ENCODE measurements at regions not wholly inside any gene's neighbourhood (a gene's known extent, or its start where the extent isn't known, plus 50 kb on each side); places are given as distances from the start of the nearest gene placed in this dataset.

DNA sequence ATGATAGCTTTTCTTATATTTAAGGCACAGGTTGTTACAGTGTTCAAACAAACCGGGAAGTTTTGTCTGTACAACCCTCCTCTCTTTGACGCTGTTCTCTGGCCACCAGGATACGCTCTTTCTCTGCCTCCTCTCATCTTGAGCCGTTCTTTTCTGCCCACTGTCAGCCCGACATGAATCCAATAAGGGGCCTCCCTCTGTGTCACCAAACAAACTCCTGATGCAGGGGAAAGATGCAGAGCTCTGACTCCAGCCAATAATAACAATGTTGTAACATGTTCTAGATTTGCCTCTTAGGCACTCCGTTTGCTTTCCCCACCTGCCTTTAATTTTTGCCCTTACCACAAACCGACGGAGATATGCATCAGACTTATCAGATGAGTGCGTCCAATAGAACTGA, 449.3 kb downstream of the SLC4A3 start:
- Mint-ChIP-seq H3K4me3 (no peak overlapping the region), H3K4me1 (ENCODE audit: low read depth) (no peaks in the 10 kb centered on the region), H3K9me3 (no peaks in the 10 kb centered on the region), H3K27ac (no peak overlapping the region), H3K36me3 (ENCODE audit: low read depth) (no peaks in the 10 kb centered on the region), H3K27me3 (ENCODE audit: low read depth) (no peaks in the 10 kb centered on the region)

DNA sequence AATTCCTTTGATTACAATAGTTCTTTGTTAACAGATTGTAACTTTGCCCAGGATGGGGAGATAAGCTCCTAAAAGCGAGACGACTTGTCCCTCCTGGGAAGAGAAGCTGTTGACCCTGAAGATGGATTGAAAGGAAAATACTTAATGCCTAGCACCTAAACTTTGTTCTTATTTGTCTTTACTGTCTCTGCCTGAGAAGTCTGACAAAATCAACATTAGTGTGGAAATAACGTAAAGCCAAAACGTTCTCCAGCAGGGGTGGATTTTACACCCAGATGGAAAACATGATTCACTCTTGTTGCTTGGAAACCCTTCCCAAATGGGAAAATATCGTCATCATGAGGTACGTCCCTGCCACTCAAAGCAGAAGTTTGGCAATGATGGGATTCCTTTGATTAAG, 450.1 kb downstream of the SLC4A3 start:
- Mint-ChIP-seq H3K36me3 (ENCODE audit: low read depth) (no peaks in the 10 kb centered on the region), H3K4me1 (ENCODE audit: low read depth) (no peaks in the 10 kb centered on the region), H3K27me3 (ENCODE audit: low read depth) (no peaks in the 10 kb centered on the region), H3K4me3 (no peak overlapping the region), H3K27ac (no peak overlapping the region), H3K9me3 (no peaks in the 10 kb centered on the region)

DNA sequence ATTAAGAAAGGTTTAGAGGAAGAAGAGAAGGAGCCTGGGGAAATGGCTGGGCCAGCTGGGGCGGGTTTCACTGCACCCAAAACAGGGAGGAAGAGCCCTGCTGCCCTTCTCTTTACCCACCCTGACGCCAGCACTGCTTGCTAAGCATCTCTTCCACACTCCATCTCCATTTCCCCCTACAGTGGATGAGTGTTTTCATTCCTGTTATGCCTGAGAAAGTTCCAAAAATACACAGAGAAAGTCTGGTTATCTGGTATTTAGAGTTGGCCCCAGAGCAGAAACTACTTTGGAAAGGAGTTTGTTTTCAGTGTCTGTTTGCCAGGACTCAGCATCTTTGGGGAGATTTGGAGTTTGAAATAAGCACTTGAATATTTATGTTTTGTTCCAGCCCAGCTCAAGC, 451.0 kb downstream of the SLC4A3 start:
- H3K27me3 Mint-ChIP-seq (ENCODE audit: low read depth) = no peaks in the 10 kb centered on the region
- H3K9me3 Mint-ChIP-seq = no peaks in the 10 kb centered on the region
- no peaks in the 10 kb centered on the region for H3K4me1 Mint-ChIP-seq (ENCODE audit: low read depth)
- H3K36me3 Mint-ChIP-seq (ENCODE audit: low read depth) = no peaks in the 10 kb centered on the region
- no peak overlapping the region for H3K4me3 Mint-ChIP-seq
- no peak overlapping the region for H3K27ac Mint-ChIP-seq

DNA sequence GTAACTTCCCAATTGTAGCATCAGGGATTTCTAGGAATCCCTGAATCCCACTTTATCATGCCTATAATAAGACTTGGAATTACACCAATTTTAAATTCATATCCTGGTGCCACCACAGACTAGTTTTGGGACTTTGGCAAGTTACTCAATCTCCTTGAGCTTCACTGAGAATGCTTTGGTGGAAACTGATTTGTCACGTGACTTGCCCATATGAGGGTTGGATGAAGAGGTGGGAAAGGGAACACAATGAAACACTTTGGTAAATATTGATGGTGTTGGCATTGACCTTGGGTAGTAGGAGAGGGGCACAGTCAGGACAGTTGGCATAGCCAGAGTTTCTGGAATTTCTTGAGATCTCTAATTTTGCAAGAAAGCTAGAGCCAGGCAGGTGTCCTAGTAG, 452.2 kb downstream of the SLC4A3 start:
- H3K36me3 Mint-ChIP-seq (ENCODE audit: low read depth) = no peaks in the 10 kb centered on the region

DNA sequence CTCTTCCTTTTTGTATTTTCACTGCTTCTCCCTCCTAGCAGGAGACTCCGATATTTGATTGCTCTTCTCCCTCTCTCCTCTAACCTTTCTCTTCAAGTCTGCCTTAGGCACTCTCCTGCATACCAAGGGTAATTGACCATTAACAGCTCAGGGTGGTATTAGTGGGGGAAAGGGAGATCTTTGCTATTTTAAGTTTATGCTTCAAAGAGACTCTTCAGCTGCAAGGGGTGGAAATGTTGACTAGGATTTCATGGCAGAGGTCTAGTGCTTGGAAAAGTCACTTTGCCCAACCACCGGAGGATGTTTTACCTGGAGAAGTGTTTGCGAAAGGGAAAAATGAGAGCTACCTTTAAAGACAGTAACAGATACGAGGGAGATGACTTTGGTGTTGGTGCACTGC, 453.7 kb downstream of the SLC4A3 start:
- Mint-ChIP-seq H3K36me3 (ENCODE audit: low read depth) (no peaks in the 10 kb centered on the region), H3K27me3 (ENCODE audit: low read depth) (no peaks in the 10 kb centered on the region), H3K9me3 (no peaks in the 10 kb centered on the region), H3K4me1 (ENCODE audit: low read depth) (no peaks in the 10 kb centered on the region), H3K27ac (no peak overlapping the region), H3K4me3 (no peak overlapping the region)

More for the DNA sequence above, 452.2 kb downstream of the SLC4A3 start:
- no peaks in the 10 kb centered on the region for H3K4me1 Mint-ChIP-seq (ENCODE audit: low read depth)
- H3K4me3 Mint-ChIP-seq = no peak overlapping the region
- H3K27me3 Mint-ChIP-seq (ENCODE audit: low read depth) = no peaks in the 10 kb centered on the region
- no peaks in the 10 kb centered on the region for H3K9me3 Mint-ChIP-seq
- H3K27ac Mint-ChIP-seq = no peak overlapping the region

DNA sequence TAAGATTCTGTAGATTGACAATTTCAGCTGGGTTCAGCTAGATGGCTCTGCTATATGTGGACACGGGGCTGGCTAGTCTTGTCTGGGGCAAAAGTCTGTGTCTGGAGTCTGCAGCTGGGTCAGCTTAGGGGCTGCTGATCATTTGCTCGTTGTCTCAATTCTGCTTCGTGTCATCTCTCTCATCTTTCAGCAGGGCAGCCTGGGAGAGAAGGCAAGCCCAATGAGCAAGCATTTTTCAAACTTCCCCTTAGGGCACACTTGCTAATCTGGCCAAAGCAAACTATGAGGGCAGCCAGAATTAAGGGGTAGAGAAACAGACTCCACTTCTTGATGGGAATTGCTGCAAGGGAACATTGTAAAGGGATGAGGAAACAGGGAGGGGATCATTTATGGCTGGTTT, 462.6 kb downstream of the SLC4A3 start:
- Mint-ChIP-seq H3K4me3 (no peak overlapping the region), H3K27me3 (ENCODE audit: low read depth) (peaks cover 3% of the 10 kb centered on the region), H3K9me3 (no peaks in the 10 kb centered on the region), H3K27ac (no peak overlapping the region), H3K36me3 (ENCODE audit: low read depth) (no peaks in the 10 kb centered on the region), H3K4me1 (ENCODE audit: low read depth) (no peaks in the 10 kb centered on the region)

DNA sequence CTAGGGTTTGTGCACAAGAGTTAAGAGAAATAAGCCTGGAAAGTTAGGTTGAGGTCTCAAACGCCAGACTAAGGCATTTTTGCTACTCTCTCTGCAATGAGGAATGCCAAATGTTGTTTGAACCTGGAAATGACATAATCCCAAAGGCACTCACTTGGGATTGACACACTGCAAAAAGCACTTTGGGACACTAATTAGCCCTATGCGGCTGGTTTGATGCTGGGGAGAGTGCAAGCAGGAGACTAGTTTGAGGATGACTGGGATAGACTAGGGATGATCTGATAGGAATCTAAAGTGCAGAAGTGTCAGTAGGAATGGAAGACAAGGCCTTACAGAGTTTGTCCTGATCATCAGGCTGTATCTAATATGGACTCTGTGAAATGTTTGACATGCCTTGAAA, 469.0 kb downstream of the SLC4A3 start:
- Mint-ChIP-seq H3K36me3 (ENCODE audit: low read depth) (no peaks in the 10 kb centered on the region), H3K4me1 (ENCODE audit: low read depth) (no peaks in the 10 kb centered on the region), H3K4me3 (no peak overlapping the region), H3K27ac (no peak overlapping the region), H3K27me3 (ENCODE audit: low read depth) (peaks cover 3% of the 10 kb centered on the region), H3K9me3 (no peaks in the 10 kb centered on the region)

DNA sequence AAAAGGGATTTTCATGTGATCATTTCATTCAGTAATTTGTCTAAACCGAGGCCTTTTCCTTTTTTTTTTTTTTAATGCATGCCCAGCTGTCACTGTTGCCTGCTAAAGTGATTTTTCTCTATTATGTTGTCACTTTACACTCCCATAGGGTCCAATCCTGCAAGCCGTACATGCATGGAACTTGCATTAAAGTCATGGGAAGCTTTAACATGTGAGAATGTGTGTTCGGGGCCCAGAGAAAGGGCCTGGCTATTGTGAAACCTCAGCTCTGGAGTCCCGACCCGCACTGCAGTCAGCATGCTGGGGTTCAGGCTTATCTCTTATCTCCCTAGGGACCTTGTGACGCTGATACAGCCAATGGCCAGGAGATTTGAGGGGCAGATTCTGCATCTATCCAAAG, 474.6 kb downstream of the SLC4A3 start:
- Mint-ChIP-seq H3K27me3 (ENCODE audit: low read depth) (no peaks in the 10 kb centered on the region), H3K4me1 (ENCODE audit: low read depth) (no peaks in the 10 kb centered on the region), H3K9me3 (no peaks in the 10 kb centered on the region), H3K4me3 (no peak overlapping the region), H3K36me3 (ENCODE audit: low read depth) (no peaks in the 10 kb centered on the region), H3K27ac (no peak overlapping the region)

DNA sequence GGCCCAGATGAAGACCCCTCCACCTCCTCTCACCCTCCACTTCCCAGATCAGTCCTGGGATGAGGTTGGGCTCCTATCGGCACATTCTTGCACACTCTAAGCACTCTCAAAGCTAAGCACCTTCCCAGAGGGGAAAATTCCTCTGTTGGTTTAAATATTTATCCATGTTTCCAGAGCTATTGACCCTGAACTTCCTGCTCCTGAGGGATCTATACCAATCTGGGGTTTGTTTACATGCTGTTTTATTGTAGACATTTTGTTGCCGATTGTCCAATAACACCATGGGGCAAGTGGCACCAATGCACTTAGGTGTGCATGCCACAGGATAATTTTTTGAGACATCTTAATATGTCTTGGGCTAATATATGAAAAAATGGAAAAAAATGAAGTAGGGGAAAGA, 476.2 kb downstream of the SLC4A3 start:
- H3K4me1 Mint-ChIP-seq (ENCODE audit: low read depth) = no peaks in the 10 kb centered on the region
- no peaks in the 10 kb centered on the region for H3K36me3 Mint-ChIP-seq (ENCODE audit: low read depth)
- no peaks in the 10 kb centered on the region for H3K27me3 Mint-ChIP-seq (ENCODE audit: low read depth)
- H3K27ac Mint-ChIP-seq = no peak overlapping the region
- no peaks in the 10 kb centered on the region for H3K9me3 Mint-ChIP-seq
- H3K4me3 Mint-ChIP-seq = no peak overlapping the region

DNA sequence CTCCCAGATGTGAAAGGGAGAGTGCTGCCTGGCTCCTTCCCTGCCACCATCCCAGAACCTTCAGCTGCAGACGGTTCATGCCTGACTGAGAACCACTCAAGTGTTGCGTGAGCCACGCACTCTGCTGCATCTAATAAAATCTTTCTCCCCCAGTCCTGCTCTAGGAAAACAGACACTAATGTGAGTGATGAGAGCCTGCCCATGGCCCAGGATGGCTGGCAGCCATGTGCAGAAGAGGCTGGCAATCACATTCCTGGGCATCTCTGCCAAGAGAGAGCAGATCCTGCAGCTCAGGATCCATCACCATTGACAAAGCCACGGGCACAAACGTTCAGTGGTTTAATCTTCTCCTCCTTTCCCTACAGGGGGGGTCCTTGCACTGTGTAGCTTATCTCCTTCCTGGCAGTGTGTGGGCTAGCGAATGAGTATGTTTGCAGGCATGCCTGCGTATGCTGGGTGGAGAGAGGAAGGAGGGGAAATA, 477.5 kb downstream of the SLC4A3 start:
- no peaks in the 10 kb centered on the region for H3K9me3 Mint-ChIP-seq
- H3K27ac Mint-ChIP-seq = no peak overlapping the region
- no peaks in the 10 kb centered on the region for H3K27me3 Mint-ChIP-seq (ENCODE audit: low read depth)
- no peaks in the 10 kb centered on the region for H3K36me3 Mint-ChIP-seq (ENCODE audit: low read depth)
- H3K4me1 Mint-ChIP-seq (ENCODE audit: low read depth) = no peaks in the 10 kb centered on the region
- no peak overlapping the region for H3K4me3 Mint-ChIP-seq

DNA sequence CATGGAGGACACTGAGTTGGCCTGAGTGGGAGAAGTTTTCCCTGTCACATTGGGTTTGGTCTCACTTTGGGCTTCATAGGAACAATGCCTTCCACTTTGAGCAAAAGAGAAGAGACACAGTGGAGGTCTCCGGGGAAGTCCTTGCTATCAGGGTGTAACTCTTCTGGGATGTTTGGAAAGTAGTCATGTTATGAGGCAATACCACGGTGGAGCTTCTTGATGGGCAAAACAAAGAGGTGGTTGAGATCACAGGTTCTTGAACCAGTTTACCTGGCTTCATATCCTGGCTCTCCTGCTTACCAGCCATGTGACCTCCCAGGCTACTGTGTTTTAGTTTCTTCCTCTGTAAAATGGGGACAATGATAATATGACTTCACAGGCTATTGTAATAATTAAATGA, 478.6 kb downstream of the SLC4A3 start:
- Mint-ChIP-seq H3K27me3 (ENCODE audit: low read depth) (no peaks in the 10 kb centered on the region), H3K27ac (no peak overlapping the region), H3K4me3 (no peak overlapping the region), H3K9me3 (no peaks in the 10 kb centered on the region), H3K36me3 (ENCODE audit: low read depth) (no peaks in the 10 kb centered on the region), H3K4me1 (ENCODE audit: low read depth) (no peaks in the 10 kb centered on the region)

DNA sequence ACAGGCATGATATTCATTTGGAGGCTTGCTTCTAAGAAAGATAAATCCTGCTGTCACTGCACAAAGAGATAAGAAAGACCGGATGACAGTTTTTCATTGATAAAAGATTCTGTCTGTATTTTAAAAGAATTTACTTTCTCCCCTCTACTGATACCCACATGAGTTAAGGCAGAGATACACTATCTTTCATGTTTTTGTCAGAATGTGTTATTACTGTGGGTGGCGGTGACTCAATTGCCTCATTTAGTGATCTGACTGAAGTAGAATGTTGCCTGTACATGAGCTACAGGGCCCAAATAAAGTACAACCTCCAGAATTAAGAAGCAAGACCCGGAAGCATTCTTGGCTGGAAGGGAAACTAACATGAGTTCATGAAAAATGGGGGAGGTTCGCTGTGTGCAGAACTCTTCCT, 480.0 kb downstream of the SLC4A3 start:
- no peaks in the 10 kb centered on the region for H3K27me3 Mint-ChIP-seq (ENCODE audit: low read depth)
- H3K9me3 Mint-ChIP-seq = no peaks in the 10 kb centered on the region
- H3K4me1 Mint-ChIP-seq (ENCODE audit: low read depth) = no peaks in the 10 kb centered on the region
- no peaks in the 10 kb centered on the region for H3K36me3 Mint-ChIP-seq (ENCODE audit: low read depth)
- H3K27ac Mint-ChIP-seq = no peak overlapping the region
- no peak overlapping the region for H3K4me3 Mint-ChIP-seq

DNA sequence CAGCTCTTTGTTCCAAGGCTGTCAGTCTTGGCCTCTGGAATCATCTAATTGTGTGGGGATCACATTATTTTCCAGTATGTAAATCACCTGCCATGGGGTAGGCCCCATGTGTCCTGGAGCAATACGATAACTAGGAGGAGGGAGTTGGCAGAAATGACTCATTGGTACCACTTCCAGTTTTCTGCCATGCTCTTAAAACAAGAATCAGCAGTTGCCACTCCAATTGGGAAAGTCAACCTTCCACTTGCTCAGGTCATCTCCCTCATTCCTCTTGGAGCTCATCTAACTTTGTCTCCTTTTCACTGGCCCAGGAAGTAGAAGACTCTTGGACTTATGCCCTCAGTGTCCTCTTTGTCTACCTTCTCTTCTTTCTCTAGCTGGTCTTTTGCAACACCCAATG, 487.0 kb downstream of the SLC4A3 start:
- Mint-ChIP-seq H3K27me3 (ENCODE audit: low read depth) (no peaks in the 10 kb centered on the region), H3K4me3 (no peak overlapping the region)

DNA sequence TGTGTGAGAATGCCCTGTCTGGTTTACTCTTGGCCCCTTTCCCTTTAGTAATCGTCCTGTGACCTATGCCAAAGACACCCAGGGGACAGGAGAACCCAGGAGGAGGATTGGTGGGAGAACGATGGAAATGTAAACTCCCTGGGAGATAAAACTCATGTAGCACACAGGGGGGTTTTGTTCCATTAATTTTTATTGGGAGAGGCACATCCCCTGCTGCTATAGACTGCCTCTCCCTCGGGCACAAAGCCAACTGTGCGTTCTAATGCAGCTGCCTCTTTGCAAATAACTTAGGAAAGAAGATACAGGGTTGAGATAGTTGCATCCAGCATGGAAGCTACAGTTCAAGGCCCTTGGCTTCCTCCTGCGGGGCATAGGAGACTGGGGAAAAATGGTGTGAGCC, 489.6 kb downstream of the SLC4A3 start:
- no peaks in the 10 kb centered on the region for H3K27me3 Mint-ChIP-seq (ENCODE audit: low read depth)
- no peaks in the 10 kb centered on the region for H3K4me1 Mint-ChIP-seq (ENCODE audit: low read depth)
- H3K4me3 Mint-ChIP-seq = no peak overlapping the region
- peaks cover 5% of the 10 kb centered on the region for H3K9me3 Mint-ChIP-seq
- no peaks in the 10 kb centered on the region for H3K36me3 Mint-ChIP-seq (ENCODE audit: low read depth)
- no peak overlapping the region for H3K27ac Mint-ChIP-seq

More for the DNA sequence above, 487.0 kb downstream of the SLC4A3 start:
- no peak overlapping the region for H3K27ac Mint-ChIP-seq
- no peaks in the 10 kb centered on the region for H3K4me1 Mint-ChIP-seq (ENCODE audit: low read depth)
- no peaks in the 10 kb centered on the region for H3K36me3 Mint-ChIP-seq (ENCODE audit: low read depth)
- H3K9me3 Mint-ChIP-seq = peaks cover 5% of the 10 kb centered on the region

DNA sequence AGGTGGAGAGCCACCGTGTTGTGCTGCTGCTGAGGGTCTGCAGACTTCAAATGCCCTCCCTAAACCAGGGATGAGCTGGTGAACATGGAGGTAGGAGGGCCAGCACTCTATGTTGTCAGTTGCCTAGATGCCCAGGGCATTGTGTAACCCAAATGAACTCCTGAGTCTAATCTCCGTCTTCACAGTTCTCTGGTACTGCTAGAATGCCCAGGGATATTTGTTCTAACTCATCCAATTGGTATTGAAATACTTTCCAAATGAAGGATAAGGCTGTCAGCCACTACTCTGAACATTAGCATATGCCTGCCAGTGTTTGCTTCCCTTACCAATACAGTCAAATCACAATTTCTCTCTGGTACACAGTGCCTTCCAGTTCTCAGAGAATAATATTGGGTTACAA, 492.6 kb downstream of the SLC4A3 start:
- Mint-ChIP-seq H3K9me3 (peaks cover 3% of the 10 kb centered on the region), H3K27ac (no peak overlapping the region), H3K36me3 (ENCODE audit: low read depth) (no peaks in the 10 kb centered on the region), H3K4me3 (no peak overlapping the region), H3K27me3 (ENCODE audit: low read depth) (no peaks in the 10 kb centered on the region), H3K4me1 (ENCODE audit: low read depth) (no peaks in the 10 kb centered on the region)

DNA sequence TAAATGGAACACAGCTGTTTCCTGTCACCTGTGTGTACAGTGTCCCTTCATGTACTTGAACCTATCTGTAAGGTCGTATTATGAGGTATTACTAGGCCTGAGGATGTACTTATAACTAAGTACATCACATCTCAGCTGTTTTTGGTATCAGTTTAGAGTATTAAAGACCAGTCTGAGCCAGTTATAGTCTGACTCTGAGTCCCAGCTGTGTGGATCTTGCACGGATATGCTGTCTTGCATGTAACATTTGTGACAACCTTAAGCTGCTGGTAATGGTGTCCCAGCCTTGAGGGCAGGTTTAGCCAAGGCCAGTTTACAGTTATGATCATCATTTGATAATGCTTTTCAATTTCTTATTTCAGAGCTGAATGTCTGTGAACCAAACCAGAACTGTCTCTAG, 496.3 kb downstream of the SLC4A3 start:
- no peak overlapping the region for H3K27ac Mint-ChIP-seq
- H3K36me3 Mint-ChIP-seq (ENCODE audit: low read depth) = no peaks in the 10 kb centered on the region
- no peaks in the 10 kb centered on the region for H3K27me3 Mint-ChIP-seq (ENCODE audit: low read depth)
- H3K4me1 Mint-ChIP-seq (ENCODE audit: low read depth) = no peaks in the 10 kb centered on the region
- H3K9me3 Mint-ChIP-seq = no peaks in the 10 kb centered on the region
- no peak overlapping the region for H3K4me3 Mint-ChIP-seq

All from T-helper 1 cell treated with Interleukin-12 subunit alpha and Interleukin-12 subunit beta and Interleukin-4 antibody, amounts not matched to agents 30 μg/mL and 1 μg/mL, for 36 hours (primary cell).